Mesodermal cell (in vitro differentiated cells): ENCODE measurements at regions not wholly inside any gene's neighbourhood (a gene's known extent, or its start where the extent isn't known, plus 50 kb on each side); places are given as distances from the start of the nearest gene placed in this dataset.
"Not testable (repeated sequence)": the region's sequence is repeated elsewhere in the genome, so short reads cannot be mapped to it uniquely, and the experiment has no call there.

Source experiments
- H3K27ac ChIP-seq: 2 replicates; pipeline ENCODE4 v1.7.0; 2013; ENCODE audit warnings: mild to moderate bottlenecking, low read depth, low read length, moderate library complexity; ENCODE audit not compliant: severe bottlenecking
- H3K36me3 ChIP-seq: 2 replicates; pipeline ENCODE4 v1.7.1; 2013; ENCODE audit warnings: mild to moderate bottlenecking, low read length, moderate library complexity; ENCODE audit not compliant: control insufficient read depth, insufficient read depth
- H3K4me1 ChIP-seq: one replicate; pipeline ENCODE4 v1.7.1; 2013; ENCODE audit warnings: mild to moderate bottlenecking, low read length; ENCODE audit not compliant: insufficient read depth, control insufficient read depth, poor library complexity, severe bottlenecking
- H3K4me3 ChIP-seq: 2 replicates; pipeline ENCODE4 v1.7.0; 2013; ENCODE audit warnings: low read length, control low read depth, mild to moderate bottlenecking; ENCODE audit not compliant: insufficient read depth, poor library complexity, severe bottlenecking; ENCODE audit errors: extremely low read depth
- H3K9me3 ChIP-seq: 2 replicates; pipeline ENCODE4 v1.7.1; 2013; ENCODE audit warnings: mild to moderate bottlenecking, low read length, moderate library complexity; ENCODE audit not compliant: control insufficient read depth
- WGBS, 2 experiments: methylation state at CpG; one replicate each; pipeline ENCODE4 v1.1.5; 2013; ENCODE audit warnings: missing lambda C conversion rate in 2 of 2; ENCODE audit not compliant: insufficient coverage in 2 of 2; 5-methylcytosine and 5-hydroxymethylcytosine counted together

- no peak overlapping the region for H3K27ac ChIP-seq
- H3K4me1 ChIP-seq: peaks cover 12% of the 10 kb centered on the region
- H3K36me3 ChIP-seq: no peaks in the 10 kb centered on the region
- 81 to 86% methylated on average over 8 to 13 of the region's 13 CpGs for WGBS, 2 experiments
- H3K9me3 ChIP-seq: no peaks in the 10 kb centered on the region
- no peak overlapping the region for H3K4me3 ChIP-seq
These were observed 202.9 kb upstream of the WWC1 start for GRCh38 chr5:168088410-168089173.

DNA sequence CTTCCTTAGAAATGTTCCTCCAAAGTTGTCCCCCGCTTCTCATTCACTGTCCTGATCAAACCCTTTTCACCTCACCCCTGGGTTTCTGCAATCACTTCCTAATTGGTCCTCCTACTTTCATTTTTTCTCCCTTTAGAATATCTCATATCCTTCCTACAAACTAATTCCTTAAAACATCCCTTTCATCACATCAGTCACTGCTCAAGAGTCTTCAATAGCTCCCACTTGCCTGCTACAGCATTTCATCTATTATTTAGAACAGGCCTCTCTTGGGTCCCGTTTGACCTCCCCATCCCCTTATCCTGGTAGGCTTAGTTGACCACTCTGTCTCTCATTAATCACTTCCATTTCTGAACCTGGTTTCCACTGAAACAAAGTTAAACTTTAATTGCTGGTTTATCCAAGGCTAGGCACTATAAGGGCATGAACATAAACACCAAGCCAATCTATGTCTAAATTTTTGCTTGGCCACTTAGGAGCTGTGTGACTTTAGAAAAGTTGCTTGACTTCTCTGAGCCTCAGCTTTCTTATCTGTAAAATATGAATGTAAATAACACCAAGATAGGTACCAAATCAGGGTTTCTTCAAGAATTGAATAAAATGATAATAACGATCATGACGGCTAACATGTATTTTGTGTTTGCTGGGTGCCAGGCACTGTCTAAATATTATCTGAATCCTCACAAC is 202.1 kb upstream of the WWC1 start:
- Histone ChIP-seq H3K36me3 (no peaks in the 10 kb centered on the region), H3K4me1 (peaks cover 12% of the 10 kb centered on the region), H3K4me3 (no peak overlapping the region), H3K27ac (no peak overlapping the region), H3K9me3 (no peaks in the 10 kb centered on the region)
- WGBS, 2 experiments: 90 to 91% methylated on average over 2 of the region's 4 CpGs

GRCh38 chr5:168092209-168093185 is 198.9 kb upstream of the WWC1 start:
- no peak overlapping the region for H3K4me3 ChIP-seq
- no peaks in the 10 kb centered on the region for H3K4me1 ChIP-seq
- H3K27ac ChIP-seq: no peak overlapping the region
- H3K9me3 ChIP-seq: no peaks in the 10 kb centered on the region
- WGBS, 2 experiments: 93 to 95% methylated on average over 8 of the region's 8 CpGs
- H3K36me3 ChIP-seq: no peaks in the 10 kb centered on the region

GRCh38 chr5:168093200-168093910 is 198.1 kb upstream of the WWC1 start:
- Histone ChIP-seq H3K36me3 (no peaks in the 10 kb centered on the region), H3K4me1 (no peaks in the 10 kb centered on the region), H3K9me3 (no peaks in the 10 kb centered on the region), H3K27ac (no peak overlapping the region), H3K4me3 (no peak overlapping the region)
- 93 to 97% methylated on average over 2 to 4 of the region's 5 CpGs for WGBS, 2 experiments

GRCh38 chr5:168096525-168096924 is 194.9 kb upstream of the WWC1 start:
- Histone ChIP-seq H3K9me3 (no peaks in the 10 kb centered on the region), H3K27ac (no peak overlapping the region), H3K4me1 (no peaks in the 10 kb centered on the region), H3K4me3 (no peak overlapping the region), H3K36me3 (no peaks in the 10 kb centered on the region)
- WGBS, 2 experiments: 100% methylated on average over 1 of the region's 1 CpG; no CpG with 5 or more reads in 1 of the 2 experiments

DNA sequence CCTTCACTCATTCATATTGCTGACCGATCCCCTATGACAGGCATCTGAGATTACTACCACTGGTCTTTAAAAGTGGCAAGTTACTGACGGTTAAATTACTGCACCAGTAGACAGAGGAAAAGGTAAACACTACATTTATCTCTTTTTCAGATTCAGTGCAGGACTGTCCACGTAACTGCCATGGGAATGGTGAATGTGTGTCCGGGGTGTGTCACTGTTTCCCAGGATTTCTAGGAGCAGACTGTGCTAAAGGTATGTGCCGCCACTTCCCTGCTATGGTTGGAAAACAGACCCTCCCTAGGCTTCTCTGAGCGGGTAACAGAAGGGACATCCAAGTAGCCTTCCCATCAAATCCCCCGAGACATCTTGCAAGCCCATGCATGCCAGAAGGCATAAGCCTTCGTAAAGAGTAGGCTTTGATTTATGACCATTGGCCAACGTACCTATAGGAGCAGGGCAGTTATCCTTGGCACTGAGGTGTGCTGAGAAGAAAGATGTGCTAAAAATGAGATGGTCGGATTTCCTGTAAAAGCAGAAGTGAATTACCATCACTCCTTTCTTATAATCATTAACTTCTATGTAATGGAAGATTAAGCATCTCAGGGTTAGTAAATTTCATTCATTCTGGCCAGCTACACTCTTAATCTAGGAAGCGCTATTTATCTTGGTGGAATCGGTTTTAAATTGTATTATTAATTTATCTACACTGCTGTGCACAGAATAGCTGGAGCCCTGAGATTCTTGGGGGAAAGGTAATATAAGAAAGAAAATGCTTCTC is 193.4 kb upstream of the WWC1 start:
- WGBS, 2 experiments: 83 to 93% methylated on average over 6 to 8 of the region's 12 CpGs
- no peak overlapping the region for H3K27ac ChIP-seq
- H3K4me3 ChIP-seq: no peak overlapping the region
- no peaks in the 10 kb centered on the region for H3K9me3 ChIP-seq
- H3K4me1 ChIP-seq: no peaks in the 10 kb centered on the region
- no peaks in the 10 kb centered on the region for H3K36me3 ChIP-seq

DNA sequence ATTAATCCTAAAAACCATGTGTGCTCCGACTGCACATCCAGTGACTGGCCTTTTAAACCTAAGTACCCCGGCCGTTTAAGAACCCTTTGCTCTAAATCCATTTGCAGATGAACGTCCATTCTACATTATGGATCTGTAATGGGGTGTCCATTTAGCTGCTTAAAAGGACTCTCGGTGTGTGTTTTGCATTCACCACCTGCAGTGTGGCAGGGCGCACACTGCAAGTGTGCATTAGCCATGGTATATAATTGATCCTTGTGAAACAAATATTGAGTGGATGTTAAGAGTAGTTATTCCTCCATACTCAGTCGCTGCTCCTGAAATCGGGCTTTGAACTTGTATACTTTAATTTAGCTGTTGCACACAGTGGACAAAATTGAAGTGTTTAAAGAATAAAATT is 190.1 kb upstream of the WWC1 start:
- 96 to 98% methylated on average over 6 to 7 of the region's 8 CpGs for WGBS, 2 experiments
- no peaks in the 10 kb centered on the region for H3K36me3 ChIP-seq
- no peaks in the 10 kb centered on the region for H3K9me3 ChIP-seq
- no peaks in the 10 kb centered on the region for H3K4me1 ChIP-seq
- H3K4me3 ChIP-seq: no peak overlapping the region
- H3K27ac ChIP-seq: no peak overlapping the region

DNA sequence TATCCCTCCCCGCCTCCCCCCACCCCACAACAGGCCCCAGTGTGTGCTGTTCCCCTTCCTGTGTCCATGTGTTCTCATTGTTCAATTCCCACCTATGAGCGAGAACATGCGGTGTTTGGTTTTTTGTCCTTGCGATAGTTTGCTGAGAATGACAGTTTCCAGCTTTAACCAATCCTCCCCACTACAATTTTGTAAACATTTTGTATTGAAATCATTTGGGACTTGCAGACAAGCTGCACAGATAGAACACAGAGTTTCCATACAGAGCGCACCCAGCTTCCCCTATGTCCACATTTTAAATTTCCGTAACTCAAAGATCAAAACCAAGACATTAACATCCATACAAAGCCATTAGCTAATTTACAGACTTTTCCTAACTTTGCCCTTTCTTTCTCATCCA is 188.4 kb upstream of the WWC1 start:
- not testable (repeated sequence) for H3K4me3 ChIP-seq, H3K27ac ChIP-seq, H3K4me1 ChIP-seq, H3K9me3 ChIP-seq, H3K36me3 ChIP-seq
- WGBS, 2 experiments: 87 to 95% methylated on average over 4 of the region's 6 CpGs

DNA sequence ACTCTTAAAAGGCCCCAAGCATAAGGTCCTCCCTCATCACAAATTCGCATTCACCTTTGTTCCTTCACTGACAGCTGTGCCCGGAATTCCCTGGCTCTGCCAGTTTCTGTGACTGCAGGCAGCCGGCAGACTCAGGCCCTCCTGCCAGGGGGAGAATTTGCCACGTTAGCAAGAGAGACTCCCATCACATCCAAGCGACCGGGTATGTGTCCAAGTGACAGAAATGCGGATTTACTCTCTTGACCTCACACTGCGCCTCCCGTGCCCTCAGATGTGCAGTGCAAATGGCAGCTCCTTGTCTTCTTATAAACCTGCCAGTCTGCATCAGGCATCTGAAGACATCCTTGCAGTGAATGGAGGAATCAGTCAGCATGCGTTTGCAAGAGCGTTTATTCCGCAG is 187.1 kb upstream of the WWC1 start:
- Histone ChIP-seq H3K27ac (no peak overlapping the region), H3K9me3 (no peaks in the 10 kb centered on the region), H3K36me3 (no peaks in the 10 kb centered on the region), H3K4me3 (no peak overlapping the region), H3K4me1 (no peaks in the 10 kb centered on the region)
- 78 to 86% methylated on average over 11 to 12 of the region's 12 CpGs for WGBS, 2 experiments
